ENCODE measurements at regions not wholly inside any gene's neighbourhood (a gene's known extent, or its start where the extent isn't known, plus 50 kb on each side); places are given as distances from the start of the nearest gene placed in this dataset.

DNA sequence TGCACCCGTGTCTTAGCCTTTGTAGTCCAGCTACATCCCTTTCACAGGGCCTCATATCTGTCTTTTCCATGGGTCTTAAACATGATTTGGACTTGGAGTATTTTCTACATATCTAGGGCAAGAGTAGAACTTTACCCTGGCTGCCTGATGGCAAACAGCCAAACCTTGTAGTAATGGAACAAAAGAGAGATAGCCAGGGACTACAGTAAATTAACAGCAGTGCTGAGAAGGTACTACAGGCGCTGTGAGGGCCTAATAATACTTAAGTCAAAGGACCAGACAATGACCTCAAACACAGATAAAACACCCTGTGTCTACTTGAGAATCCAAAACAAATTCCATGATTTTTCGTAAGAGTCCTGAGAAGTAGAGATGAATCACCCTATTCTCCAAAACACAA lies 111.0 kb upstream of the WDR17 start:
- DNase-seq (ENCODE audit: low read depth) = no peak
- TF ChIP-seq CTCF (IDR thresholded peaks at IDR 0.05; ENCODE audit: insufficient read depth, low read length) = no peak
- H3K4me3 ChIP-seq (ENCODE audit: low read depth, low read length) = no peak overlapping the region

DNA sequence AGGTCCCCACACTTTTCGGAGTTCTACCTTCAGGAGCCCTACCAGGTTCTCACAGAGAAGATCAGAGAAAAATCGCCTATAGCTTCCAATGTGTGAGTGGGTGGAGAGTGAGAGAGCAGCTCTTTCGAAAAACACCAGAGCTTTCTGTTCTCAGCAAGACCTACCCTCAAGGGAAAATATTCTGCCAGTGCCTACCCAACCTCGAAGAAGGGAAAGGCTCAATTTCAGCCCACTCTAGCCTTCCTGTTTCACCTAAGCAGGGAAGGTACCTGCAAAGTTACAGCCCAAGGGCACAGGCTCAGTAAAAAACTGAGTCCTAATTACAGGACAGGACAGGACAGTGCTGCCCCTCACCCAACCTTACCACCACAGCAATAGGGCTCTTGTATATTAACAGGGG lies 104.0 kb upstream of the WDR17 start:
- DNase-seq (ENCODE audit: low read depth) = no peak
- no peak for TF ChIP-seq CTCF (IDR thresholded peaks at IDR 0.05; ENCODE audit: insufficient read depth, low read length)
- H3K4me3 ChIP-seq (ENCODE audit: low read depth, low read length) = no peak overlapping the region

DNA sequence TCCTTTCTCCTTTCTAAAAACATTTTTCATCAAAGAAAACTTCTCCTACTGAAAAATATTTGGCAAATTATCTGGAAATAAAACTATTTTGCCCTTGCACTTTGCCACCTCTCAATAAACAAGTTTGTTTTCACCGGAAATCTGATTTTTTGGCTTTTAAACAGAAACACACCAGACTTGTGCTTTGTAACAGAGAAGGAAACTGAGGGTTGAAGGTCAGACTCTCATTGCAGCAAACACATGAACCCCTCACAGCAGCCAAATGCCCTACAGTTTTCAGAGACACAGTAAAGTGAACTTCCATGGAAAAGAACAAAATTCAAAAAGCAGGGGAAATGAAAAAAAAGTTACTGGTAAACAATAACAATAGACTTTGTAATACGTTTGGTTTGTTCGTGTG lies 95.6 kb upstream of the WDR17 start:
- TF ChIP-seq CTCF (IDR thresholded peaks at IDR 0.05; ENCODE audit: insufficient read depth, low read length) = no peak
- DNase-seq (ENCODE audit: low read depth) = no peak
- H3K4me3 ChIP-seq (ENCODE audit: low read depth, low read length) = no peak overlapping the region

DNA sequence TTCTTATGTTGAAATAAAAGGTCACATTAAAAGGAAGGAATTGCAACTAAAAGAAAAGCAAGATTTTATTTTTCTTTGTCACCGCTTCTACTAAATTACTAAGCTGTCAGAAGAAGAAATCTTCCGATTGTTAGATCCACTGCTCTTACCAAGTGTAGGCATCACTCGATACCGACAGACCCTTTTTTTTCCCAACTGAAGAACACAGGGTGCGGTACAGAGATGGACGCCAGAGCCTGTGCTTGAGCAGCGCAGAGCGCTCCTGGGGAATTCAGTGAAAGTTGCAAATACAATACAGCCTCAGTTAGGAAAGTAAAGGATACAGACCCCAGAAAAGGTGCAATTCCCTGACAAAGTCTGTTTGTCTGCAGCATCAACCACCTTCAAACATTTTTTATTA lies 94.9 kb upstream of the WDR17 start:
- no peak overlapping the region for H3K4me3 ChIP-seq (ENCODE audit: low read depth, low read length)
- no peak for DNase-seq (ENCODE audit: low read depth)
- no peak for TF ChIP-seq CTCF (IDR thresholded peaks at IDR 0.05; ENCODE audit: insufficient read depth, low read length)

DNA sequence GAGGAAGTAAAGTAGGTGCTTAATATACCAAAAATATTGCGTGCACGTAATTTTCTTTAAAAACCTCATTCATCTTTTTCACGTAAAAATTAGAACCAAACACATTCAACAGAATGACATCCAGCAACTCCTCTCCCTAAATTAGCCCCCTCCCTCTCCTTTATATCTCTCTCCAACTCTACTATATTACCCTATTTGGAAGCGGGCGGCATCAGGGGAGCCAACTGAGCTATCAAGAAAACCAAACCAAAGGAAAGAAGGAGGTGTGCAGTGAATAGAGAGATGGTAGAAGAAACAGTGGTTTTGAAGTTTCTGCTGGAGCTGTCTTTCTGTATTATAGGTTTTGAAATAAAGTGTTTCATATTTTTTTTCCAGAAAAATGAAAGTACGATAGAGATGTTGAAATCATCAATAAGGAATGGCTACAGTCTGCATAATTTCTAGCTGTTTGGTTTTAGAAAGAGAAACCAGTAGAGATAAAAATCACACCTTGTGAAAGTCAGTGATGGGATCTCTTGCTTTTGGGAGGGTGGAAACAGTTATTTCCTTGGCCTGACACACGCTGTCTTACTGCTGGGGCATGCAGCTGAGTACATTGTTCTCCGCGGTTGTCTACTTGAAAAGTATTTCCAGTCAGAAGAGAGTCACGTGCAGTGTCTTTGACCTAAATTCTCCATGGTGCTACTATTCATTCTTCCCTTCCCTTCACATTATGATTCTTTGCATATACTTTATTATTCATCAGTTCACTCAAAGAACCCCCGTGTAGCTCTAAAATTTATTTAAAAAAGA lies 94.1 kb upstream of the WDR17 start:
- H3K4me3 ChIP-seq (ENCODE audit: low read depth, low read length) = no peak overlapping the region
- DNase-seq (ENCODE audit: low read depth) = no peak
- no peak for TF ChIP-seq CTCF (IDR thresholded peaks at IDR 0.05; ENCODE audit: insufficient read depth, low read length)

GRCh38 chr4:175973027-175973923 lies 92.4 kb upstream of the WDR17 start:
- no peak overlapping the region for H3K4me3 ChIP-seq (ENCODE audit: low read depth, low read length)
- TF ChIP-seq CTCF (IDR thresholded peaks at IDR 0.05; ENCODE audit: insufficient read depth, low read length) = no peak
- no peak for DNase-seq (ENCODE audit: low read depth)
